Activated T-cell treated with anti-CD3 and anti-CD28 coated beads, Interleukin-2, amount 50 U/mL, for 24 hours (primary cell): ENCODE measurements at regions not wholly inside any gene's neighbourhood (a gene's known extent, or its start where the extent isn't known, plus 50 kb on each side); places are given as distances from the start of the nearest gene placed in this dataset.
"Not testable (repeated sequence)": the region's sequence is repeated elsewhere in the genome, so short reads cannot be mapped to it uniquely, and the experiment has no call there.

Experiments
- DNase-seq: peaks from one replicate; pipeline ENCODE4 v3.0.0-alpha.2; 2020
- H3K27ac Mint-ChIP-seq: 2 replicates; pipeline ENCODE4 v1.8.0; 2020; ENCODE audit warnings: mild to moderate bottlenecking, mixed read lengths
- H3K27me3 Mint-ChIP-seq: 2 replicates; pipeline ENCODE4 v1.8.0; 2020; ENCODE audit warnings: mixed read lengths
- H3K36me3 Mint-ChIP-seq: 2 replicates; pipeline ENCODE4 v1.8.0; 2020; ENCODE audit warnings: low read depth, mixed read lengths
- H3K4me1 Mint-ChIP-seq: 2 replicates; pipeline ENCODE4 v1.8.0; 2020; ENCODE audit warnings: low read depth, mixed read lengths
- H3K4me3 Mint-ChIP-seq: 2 replicates; pipeline ENCODE4 v1.8.0; 2020; ENCODE audit warnings: mild to moderate bottlenecking, moderate library complexity, mixed read lengths
- H3K9me3 Mint-ChIP-seq: 2 replicates; pipeline ENCODE4 v1.8.0; 2020; ENCODE audit warnings: mixed read lengths

GRCh38 chr3:82129221-82129801, 367.9 kb upstream of the GBE1 start:
- no peaks in the 10 kb centered on the region for H3K36me3 Mint-ChIP-seq
- H3K27me3 Mint-ChIP-seq = no peaks in the 10 kb centered on the region
- H3K4me1 Mint-ChIP-seq = no peaks in the 10 kb centered on the region
- H3K27ac Mint-ChIP-seq = no peak overlapping the region
- H3K4me3 Mint-ChIP-seq = no peak overlapping the region
- no peak for DNase-seq
- no peaks in the 10 kb centered on the region for H3K9me3 Mint-ChIP-seq

- DNase-seq = no peak
- no peak overlapping the region for H3K4me3 Mint-ChIP-seq
- no peaks in the 10 kb centered on the region for H3K4me1 Mint-ChIP-seq
- no peaks in the 10 kb centered on the region for H3K36me3 Mint-ChIP-seq
- H3K27ac Mint-ChIP-seq = no peak overlapping the region
- H3K27me3 Mint-ChIP-seq = no peaks in the 10 kb centered on the region
- no peaks in the 10 kb centered on the region for H3K9me3 Mint-ChIP-seq
These were observed 366.8 kb upstream of the GBE1 start for GRCh38 chr3:82128271-82128670.

- Mint-ChIP-seq H3K27me3 (no peaks in the 10 kb centered on the region), H3K4me1 (no peaks in the 10 kb centered on the region), H3K4me3 (no peak overlapping the region), H3K27ac (no peak overlapping the region), H3K9me3 (peaks cover 2% of the 10 kb centered on the region), H3K36me3 (no peaks in the 10 kb centered on the region)
- DNase-seq = no peak
These were observed 361.3 kb upstream of the GBE1 start for GRCh38 chr3:82122554-82123345.

GRCh38 chr3:82114589-82114988, 353.1 kb upstream of the GBE1 start:
- DNase-seq = no peak
- Mint-ChIP-seq H3K4me1 (no peaks in the 10 kb centered on the region), H3K36me3 (no peaks in the 10 kb centered on the region)

GRCh38 chr3:82110721-82111120, 349.3 kb upstream of the GBE1 start:
- DNase-seq, H3K9me3 Mint-ChIP-seq, H3K4me3 Mint-ChIP-seq, H3K27me3 Mint-ChIP-seq, H3K27ac Mint-ChIP-seq, H3K4me1 Mint-ChIP-seq, H3K36me3 Mint-ChIP-seq: not testable (repeated sequence)

More at GRCh38 chr3:82114589-82114988, 353.1 kb upstream of the GBE1 start:
- Mint-ChIP-seq H3K9me3 (peaks cover 8% of the 10 kb centered on the region), H3K27me3 (no peaks in the 10 kb centered on the region), H3K4me3 (no peak overlapping the region), H3K27ac (no peak overlapping the region)

DNA sequence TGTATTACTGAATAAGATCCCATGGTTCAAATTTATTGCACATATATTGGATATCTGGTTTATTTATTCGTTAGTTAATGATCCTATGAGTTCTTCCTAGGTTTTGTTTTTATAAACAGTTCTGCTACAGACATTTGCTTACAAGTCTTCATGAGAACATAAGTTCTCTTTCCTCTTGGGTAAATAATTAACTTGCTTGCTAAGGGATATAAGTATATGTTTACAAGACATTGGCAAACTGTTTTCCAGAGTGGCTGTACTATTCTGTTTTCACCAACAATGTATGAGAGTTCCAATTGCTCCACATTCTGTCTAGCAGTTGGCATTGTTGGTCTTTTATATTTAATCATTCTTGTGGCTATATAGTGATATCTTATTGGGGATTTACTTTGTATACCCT, 341.8 kb upstream of the GBE1 start:
- H3K27me3 Mint-ChIP-seq = no peaks in the 10 kb centered on the region
- H3K27ac Mint-ChIP-seq = no peak overlapping the region
- no peak for DNase-seq
- H3K9me3 Mint-ChIP-seq = peaks cover 1% of the 10 kb centered on the region
- no peaks in the 10 kb centered on the region for H3K4me1 Mint-ChIP-seq
- H3K4me3 Mint-ChIP-seq = no peak overlapping the region
- H3K36me3 Mint-ChIP-seq = no peaks in the 10 kb centered on the region

GRCh38 chr3:82100378-82100777, 338.9 kb upstream of the GBE1 start:
- DNase-seq = no peak
- no peaks in the 10 kb centered on the region for H3K4me1 Mint-ChIP-seq
- no peaks in the 10 kb centered on the region for H3K27me3 Mint-ChIP-seq
- H3K36me3 Mint-ChIP-seq = no peaks in the 10 kb centered on the region
- H3K27ac Mint-ChIP-seq = no peak overlapping the region
- H3K4me3 Mint-ChIP-seq = no peak overlapping the region
- peaks cover 4% of the 10 kb centered on the region for H3K9me3 Mint-ChIP-seq

DNA sequence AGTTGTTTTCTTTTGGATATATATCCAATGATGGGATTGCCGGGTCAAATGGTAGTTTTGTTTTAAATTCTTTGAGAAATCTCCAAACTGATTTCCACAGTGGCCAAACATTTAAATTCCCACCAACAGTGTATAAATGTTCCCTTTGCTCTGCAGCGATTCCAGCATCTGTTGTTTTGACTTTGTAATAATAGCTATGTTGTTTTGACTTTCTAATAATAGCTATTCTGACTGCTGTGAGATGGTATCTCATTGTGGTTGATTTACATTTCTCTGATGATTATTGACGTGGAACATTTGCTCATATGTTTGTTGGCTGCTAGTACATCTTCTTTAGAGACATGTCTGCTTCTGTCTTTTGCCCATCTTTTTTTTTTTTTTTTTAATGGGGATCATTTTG, 332.2 kb upstream of the GBE1 start:
- Mint-ChIP-seq H3K27ac (no peak overlapping the region), H3K4me1 (no peaks in the 10 kb centered on the region), H3K9me3 (peaks cover 9% of the 10 kb centered on the region), H3K27me3 (no peaks in the 10 kb centered on the region), H3K36me3 (no peaks in the 10 kb centered on the region), H3K4me3 (no peak overlapping the region)
- no peak for DNase-seq

DNA sequence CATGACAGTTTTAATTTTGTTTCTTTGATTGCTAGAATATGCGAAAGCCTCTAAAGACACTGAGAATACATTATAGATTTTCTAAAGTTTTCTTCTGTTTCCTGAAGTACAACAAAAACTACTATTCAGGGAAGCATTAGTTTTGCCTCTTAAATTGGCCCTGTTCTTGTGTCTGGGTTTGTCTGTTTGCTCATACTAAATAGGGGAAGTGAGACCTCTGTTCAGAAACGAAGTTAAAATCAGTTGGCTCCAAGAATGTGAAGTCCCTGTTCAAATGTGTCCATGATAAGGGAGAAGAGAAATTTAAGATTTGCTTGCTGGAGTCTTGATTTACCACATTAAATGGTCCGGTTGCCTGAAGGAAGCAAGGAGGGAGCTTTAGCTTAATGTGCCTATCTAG, 327.3 kb upstream of the GBE1 start:
- H3K4me3 Mint-ChIP-seq = no peak overlapping the region
- H3K27ac Mint-ChIP-seq = no peak overlapping the region
- no peaks in the 10 kb centered on the region for H3K36me3 Mint-ChIP-seq
- H3K27me3 Mint-ChIP-seq = no peaks in the 10 kb centered on the region
- no peaks in the 10 kb centered on the region for H3K4me1 Mint-ChIP-seq
- no peak for DNase-seq
- H3K9me3 Mint-ChIP-seq = peaks cover 5% of the 10 kb centered on the region

DNA sequence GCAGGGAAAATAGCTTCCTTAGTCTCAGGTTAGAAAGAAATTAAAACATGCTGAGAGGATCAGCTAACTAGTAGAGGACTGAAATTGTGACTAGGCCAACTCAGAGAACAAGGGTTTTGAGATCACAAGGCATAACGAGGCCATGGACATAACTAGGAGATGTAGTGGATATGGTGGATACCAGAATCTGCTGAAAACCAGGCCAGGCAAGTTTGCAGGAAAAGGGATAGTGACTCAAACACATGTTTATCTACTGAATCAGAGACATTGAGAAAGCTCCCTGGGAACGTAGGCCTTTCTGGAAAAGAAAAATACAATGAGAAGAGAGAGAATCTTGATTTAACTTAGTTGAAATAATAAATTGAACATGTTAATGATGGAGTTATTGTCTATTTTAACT, 326.5 kb upstream of the GBE1 start:
- Mint-ChIP-seq H3K9me3 (no peaks in the 10 kb centered on the region), H3K36me3 (no peaks in the 10 kb centered on the region), H3K27ac (no peak overlapping the region), H3K4me1 (no peaks in the 10 kb centered on the region), H3K27me3 (no peaks in the 10 kb centered on the region), H3K4me3 (no peak overlapping the region)
- no peak for DNase-seq

DNA sequence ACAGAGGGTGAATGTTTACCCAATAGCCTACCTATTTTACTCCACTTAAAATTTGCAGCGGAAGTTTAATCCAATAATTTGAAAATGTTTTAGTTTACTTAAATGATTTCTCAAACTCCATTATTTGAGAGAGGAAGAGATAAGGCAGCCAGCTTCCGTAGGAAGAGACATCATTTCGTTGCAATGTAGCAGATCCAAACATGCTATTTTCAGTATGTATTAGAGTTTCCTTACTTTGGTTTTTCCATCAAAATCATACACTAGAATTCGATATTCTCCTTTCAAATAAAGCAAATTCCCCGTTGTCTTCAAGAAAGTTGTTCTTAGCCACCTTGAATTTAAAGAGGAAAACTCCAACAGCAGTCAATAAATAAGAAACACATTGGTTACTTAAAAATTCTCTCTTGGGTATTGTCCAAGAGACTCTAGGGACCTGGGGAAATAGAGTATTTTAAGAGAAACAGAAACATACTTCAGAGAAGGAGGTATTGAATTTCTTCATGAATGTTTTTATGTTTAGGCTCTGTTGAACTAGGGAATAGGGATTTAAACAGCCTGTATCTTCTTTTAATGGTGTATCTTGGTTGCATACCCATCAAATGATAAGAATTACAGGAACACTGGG, 324.5 kb upstream of the GBE1 start:
- H3K27me3 Mint-ChIP-seq = no peaks in the 10 kb centered on the region
- no peak overlapping the region for H3K27ac Mint-ChIP-seq
- no peaks in the 10 kb centered on the region for H3K36me3 Mint-ChIP-seq
- no peak for DNase-seq
- no peaks in the 10 kb centered on the region for H3K9me3 Mint-ChIP-seq
- H3K4me3 Mint-ChIP-seq = no peak overlapping the region
- no peaks in the 10 kb centered on the region for H3K4me1 Mint-ChIP-seq

DNA sequence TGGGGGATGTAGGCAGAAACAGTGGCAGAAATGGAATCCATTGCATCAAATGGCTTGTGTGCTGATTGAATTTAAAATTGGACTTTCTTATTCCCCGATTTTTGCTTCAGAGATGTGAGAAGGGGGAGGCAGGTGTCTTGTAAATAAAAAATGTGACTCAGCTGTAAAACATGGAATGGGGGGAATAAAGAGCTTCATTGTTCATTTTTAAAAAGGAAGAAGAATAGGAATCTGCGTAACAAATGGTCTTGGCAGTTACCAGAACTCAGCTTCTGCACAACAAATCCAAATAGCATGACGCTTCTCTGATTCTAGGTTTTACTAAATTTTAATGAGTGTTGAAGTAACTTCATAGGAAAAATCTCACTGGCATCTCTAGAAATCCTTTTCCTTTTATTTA, 323.9 kb upstream of the GBE1 start:
- no peak for DNase-seq
- Mint-ChIP-seq H3K27me3 (no peaks in the 10 kb centered on the region), H3K9me3 (no peaks in the 10 kb centered on the region), H3K36me3 (no peaks in the 10 kb centered on the region), H3K4me3 (no peak overlapping the region), H3K4me1 (no peaks in the 10 kb centered on the region), H3K27ac (no peak overlapping the region)

DNA sequence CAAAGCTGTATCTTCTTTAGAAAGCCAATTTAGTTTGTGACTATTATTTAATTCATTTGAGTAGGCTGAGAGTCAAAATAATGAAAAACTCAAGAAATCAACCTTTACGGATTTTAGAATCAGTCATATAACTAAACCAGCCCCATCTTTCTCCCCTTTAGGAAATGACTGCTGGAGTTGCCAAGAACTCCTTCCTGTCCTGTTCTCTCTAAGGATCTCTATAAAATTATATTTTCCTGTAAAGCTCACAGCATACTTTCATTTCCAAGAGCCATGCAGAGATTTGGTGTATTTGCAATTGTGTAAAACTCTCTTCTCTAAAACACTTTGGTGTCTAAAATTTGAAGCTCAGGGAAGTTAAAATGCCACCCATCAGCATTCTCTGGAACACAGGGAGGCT, 323.4 kb upstream of the GBE1 start:
- no peaks in the 10 kb centered on the region for H3K27me3 Mint-ChIP-seq
- H3K27ac Mint-ChIP-seq = no peak overlapping the region
- H3K36me3 Mint-ChIP-seq = no peaks in the 10 kb centered on the region
- DNase-seq = no peak
- no peaks in the 10 kb centered on the region for H3K9me3 Mint-ChIP-seq
- H3K4me3 Mint-ChIP-seq = no peak overlapping the region
- H3K4me1 Mint-ChIP-seq = no peaks in the 10 kb centered on the region

- Mint-ChIP-seq H3K4me3 (no peak overlapping the region), H3K27ac (no peak overlapping the region), H3K4me1 (no peaks in the 10 kb centered on the region), H3K27me3 (no peaks in the 10 kb centered on the region), H3K9me3 (no peaks in the 10 kb centered on the region), H3K36me3 (no peaks in the 10 kb centered on the region)
- no peak for DNase-seq
These were observed 321.4 kb upstream of the GBE1 start for GRCh38 chr3:82082796-82083195.

GRCh38 chr3:82081351-82081750, 319.9 kb upstream of the GBE1 start:
- no peak for DNase-seq
- Mint-ChIP-seq H3K4me1 (no peaks in the 10 kb centered on the region), H3K4me3 (no peak overlapping the region), H3K9me3 (no peaks in the 10 kb centered on the region), H3K27me3 (no peaks in the 10 kb centered on the region), H3K27ac (no peak overlapping the region), H3K36me3 (no peaks in the 10 kb centered on the region)
